Stimulated activated CD4-positive, alpha-beta T cell treated with anti-CD3 and anti-CD28 coated beads, Interleukin-1b, Interleukin-23, amount 100 ng/mL, for 4 hours (primary cell): ENCODE measurements at regions not wholly inside any gene's neighbourhood (a gene's known extent, or its start where the extent isn't known, plus 50 kb on each side); places are given as distances from the start of the nearest gene placed in this dataset.
"Not testable (repeated sequence)": the region's sequence is repeated elsewhere in the genome, so short reads cannot be mapped to it uniquely, and the experiment has no call there.

Source experiments
- DNase-seq, 2 donors: peaks; one replicate each; pipeline ENCODE4 v3.0.0-alpha.2; 2020; ENCODE audit warnings: low read depth in 2 of 2

DNA sequence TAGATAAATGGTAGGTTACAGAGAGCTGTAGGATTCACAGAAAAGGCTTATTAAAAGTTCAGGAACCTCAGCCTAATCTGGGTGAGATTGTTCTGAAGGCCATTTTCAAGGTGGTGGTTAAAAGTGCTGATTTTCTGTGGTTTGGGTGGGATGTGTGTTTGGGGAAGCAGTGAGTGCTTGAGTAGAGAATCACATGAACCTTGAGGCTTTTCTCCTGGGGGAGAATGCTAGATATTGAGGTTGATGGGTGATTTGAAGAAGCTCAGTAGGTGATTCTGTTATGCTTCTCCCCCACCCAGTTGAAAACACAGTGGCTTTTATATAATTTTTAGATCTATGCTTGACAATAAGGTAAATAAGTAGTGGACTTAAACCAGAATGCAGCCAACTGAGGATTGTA is 420.9 kb downstream of the PCNX1 start:
- no peak for DNase-seq

DNA sequence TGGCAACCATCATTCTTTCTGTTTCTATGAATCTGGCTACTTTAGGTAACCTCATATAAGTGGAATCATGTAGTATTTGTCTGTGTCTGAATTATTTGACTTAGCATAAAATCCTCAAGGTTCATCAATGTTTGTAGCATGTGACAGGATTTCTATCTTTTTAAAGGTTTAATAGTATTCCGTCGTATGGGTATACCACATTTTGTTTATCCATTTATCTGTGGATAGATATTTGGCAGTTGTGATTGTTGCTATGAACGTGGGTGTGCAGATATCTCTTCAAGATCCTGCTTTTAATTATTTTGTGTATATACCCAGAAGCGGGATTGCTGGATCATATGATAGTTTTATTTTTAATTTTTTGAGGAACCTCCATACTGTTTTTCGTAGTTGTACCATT is 421.7 kb downstream of the PCNX1 start:
- DNase-seq = no peak

DNA sequence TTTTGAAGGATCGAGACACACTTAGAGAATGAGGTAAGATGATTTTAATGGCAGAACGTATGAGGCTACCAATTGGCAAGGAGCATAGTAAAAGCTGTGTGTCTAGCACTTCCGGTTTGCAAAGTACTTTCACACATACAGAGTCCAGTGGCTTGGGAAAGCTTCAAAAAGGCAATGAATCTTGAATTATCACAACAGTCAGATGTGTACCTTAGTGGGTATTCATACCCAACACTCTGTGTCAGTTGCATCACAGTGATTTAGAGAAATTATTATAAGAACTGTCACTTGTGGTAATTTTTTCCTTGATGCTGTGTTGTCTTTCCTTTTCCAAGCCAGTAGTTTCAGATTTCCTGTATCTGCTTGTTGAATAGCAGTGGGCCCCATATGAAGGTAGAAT is 424.1 kb downstream of the PCNX1 start:
- DNase-seq = no peak

DNA sequence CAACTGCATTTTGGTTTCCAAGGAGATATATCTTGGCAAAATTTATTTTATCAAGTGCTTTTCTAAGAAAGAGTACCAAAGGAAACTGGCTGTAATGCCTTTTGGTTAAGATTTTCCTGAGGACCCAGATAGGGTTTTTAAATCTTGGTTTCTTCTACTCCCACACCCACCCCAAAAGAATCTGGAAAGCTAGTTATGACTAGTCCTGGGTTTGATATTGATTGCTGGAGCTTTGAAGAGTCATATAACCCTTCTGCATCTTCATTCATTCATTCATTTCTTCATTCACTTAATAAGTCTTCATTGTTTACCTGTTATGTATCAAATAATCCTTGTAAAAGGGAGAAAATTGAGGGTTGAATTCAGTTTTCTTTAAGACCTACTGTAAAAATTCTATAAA is 425.2 kb downstream of the PCNX1 start:
- no peak for DNase-seq

DNA sequence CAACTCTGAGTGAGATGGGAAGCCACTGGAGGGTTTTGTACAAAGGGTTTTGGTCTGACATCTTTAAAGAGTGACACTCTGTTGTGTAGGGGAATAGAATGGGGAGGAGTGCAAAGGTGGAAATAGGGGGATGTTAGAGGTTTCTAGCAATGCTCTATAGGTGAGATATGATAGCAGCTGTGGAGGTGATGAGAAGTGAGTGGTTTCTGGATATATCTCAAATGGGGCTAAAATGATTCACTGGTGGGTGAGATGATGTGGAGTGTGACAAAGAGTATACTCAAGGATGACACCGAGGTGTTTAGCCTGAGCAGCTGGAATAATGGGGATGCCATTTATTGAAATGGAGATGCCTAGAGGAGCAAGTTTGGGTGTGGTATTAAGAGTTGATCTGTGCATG is 426.4 kb downstream of the PCNX1 start:
- DNase-seq = no peak

DNA sequence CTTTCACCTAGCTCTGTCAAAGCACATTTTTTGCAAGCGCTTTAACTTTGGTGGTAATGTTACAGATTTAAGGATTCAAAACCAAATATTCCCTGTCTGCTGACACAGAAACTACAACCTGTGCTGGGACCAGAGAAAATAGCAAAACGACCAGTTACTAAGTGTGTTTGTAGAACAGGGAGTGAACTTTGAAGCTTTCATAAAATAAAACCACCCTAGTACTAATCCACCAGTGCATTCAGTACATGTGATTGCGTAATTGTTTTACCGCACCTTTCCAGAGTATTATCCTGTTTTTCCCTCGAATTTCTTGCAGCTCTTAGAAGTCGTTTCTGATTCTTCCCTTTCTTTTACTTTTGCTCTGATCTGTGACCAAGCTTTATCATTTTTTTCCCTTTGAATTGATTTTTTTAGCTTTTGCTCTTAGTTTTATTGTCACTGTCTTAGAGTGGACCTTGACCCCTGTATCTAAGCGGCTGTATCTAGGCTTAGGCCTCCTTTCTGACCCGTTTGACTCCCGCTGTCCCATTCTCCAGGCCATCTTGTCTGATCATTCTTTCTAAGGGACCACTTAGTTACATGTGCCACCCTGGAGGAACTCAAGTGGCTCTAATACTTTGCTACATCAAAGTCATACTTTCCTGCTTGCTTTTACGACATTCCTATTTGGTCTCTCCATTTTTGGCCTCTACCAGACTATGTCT is 429.4 kb downstream of the PCNX1 start:
- no peak for DNase-seq

DNA sequence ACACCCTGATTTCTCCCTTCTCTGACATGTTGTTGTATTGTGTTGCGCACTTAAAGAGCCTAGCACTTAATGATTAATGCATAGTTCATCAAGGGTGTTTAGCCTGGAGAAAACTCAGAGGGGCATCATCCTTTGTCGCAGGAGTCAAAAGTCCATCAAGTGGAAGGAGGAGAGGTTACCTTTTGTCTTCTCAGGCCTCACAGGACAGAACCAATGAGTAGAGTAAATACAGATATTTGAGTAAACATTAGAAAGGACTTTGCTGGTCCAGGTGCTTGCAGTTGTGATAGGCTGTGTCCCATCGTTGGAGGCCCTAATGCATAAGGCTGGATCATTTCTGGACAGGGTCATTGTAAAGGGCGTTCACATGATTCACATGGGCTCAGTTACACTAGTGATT is 430.9 kb downstream of the PCNX1 start:
- no peak for DNase-seq

DNA sequence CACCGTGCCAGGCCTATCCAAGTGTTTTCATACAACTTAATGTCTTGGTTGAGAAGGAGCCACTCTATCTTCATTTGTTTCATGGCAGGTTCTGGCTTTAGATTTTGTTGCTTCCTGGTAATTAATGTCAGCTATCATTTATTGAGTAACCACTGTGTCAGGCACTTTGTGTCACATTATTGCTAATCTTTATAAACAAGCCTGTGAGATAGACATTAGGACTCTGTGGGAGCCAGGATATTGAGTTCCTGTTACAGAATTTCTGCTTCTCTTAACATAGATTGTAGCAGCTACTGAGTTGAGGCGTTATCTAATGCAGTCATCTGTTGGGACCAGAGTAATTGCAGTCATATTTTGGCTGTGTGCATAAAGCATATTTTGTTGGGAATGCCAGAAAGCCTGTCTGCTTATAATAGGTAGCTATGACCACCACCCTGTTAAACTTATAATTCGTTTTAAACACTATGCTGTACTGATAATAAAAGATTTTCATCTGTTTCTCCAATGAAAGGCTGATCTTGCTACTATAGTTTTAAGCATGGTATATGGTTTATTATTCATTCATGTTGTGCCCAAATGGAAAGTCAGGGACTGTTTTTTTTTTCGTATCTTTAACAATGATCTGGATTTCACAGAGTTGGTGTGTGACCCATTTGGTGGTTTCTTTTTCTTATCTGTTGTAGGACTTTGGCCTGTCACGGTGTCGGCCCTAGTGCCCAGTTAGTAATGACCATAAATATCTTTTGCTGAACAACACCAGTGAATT is 432.6 kb downstream of the PCNX1 start:
- no peak for DNase-seq

DNA sequence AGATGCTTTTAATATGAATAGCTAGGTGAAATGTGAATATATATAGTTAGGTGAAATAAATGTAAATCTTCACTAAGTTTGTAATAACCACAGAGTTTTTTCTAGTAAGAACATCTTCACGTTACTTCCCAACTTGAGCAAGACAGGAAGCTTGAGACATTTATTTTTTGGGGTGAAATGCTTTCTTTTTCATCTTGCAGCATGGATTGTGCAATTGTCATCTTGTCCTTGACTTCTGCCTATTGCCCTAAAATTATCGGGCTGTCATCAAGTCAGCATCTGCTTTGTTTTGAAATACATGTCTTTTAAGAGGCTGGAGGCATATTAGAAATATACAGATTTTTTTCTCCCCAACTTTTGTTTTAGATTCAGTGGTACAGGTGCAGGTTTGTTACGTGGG is 433.9 kb downstream of the PCNX1 start:
- no peak for DNase-seq

DNA sequence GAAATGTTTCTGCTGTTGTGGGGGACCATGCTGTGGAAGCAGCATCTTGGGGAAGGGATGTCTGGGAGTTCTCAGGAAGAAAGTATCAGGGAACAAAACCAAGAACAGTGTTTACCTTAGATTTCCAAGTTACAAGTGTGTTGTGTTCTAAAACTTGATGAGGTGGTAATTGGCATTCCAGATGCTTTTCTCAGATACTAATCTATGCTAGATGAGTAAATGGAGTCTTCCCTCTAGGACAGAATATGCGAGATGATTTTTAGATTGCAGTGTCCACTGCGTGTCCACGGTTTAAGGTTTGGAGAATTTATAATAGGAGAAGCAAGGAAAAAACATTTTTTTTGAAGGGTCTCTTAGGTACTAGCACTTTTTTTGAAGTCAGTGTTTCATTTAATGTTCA is 436.5 kb downstream of the PCNX1 start:
- DNase-seq = no peak

DNA sequence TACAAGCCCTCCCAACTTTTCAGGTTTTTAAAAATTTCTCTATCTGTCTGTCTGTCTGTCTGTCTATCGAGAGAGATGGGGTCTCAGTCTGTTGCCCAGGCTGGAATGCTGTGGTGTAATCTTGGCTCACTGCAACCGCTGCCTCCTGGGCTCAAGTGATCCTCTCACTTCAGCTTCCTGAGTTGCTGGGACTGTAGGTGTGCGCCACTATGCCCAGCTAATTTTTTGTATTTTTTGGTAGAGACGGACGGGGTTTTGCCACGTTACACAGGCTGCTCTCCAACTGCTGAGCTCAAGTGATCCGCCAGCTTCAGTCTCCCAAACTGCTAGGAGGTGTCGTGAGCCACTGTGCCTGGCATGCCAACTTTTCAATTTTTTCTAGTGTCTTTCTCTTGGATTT is 437.2 kb downstream of the PCNX1 start:
- no peak for DNase-seq

DNA sequence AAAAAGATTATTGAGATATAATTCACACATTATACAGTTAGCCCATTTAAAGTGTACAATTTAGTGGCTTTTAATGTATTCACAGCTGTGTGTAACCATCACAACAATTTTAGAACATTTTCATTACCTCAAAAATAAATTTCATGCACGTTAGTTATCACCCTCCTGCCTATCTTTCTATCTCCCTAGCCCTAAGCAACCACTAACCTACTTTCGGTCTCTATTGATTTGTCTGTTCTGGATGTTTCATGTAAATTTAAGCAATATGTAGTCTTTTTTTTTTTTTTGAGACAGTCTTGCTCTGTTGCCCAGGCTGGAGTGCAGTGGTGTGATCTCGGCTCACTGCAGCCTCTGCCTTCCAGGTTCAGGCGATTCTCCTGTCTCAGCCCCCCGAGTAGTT is 439.4 kb downstream of the PCNX1 start:
- DNase-seq = no peak

DNA sequence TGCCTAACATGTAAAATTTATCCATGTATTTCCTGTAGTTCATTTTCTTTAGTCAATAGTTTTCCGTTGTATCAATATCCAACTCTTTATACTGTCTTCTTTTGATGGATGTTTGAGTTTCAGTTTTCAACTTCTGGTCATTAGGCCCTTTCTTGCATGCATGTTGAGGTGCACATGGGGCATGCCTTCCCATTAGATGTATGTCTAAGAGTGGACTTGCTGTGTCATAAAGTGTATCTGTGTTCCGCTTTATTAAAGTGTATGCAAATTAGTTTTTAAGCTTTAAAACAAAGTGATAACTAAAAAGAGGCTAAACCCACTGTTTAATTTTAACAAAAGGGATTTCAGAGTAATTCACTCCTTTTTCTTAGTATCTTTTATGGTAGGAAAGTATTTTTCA is 441.1 kb downstream of the PCNX1 start:
- DNase-seq = no peak

DNA sequence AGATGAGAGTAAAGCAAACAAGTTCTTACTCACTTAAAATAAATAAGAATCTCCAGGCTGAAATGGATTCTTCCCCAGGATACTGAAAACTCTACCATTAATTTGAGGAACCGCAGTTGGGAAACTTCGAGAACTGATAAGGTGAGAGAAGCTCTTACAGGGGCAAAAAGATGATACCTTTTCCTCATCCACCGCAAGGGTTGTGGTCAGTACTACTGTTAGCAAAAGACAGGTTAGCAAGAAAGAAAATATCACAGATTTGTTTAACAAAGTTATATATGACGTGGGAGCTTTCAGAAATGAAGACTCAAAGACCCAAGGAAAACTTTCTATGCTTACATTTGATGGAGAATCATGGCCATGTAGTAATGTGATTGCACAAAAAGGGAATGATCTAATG is 441.6 kb downstream of the PCNX1 start:
- DNase-seq = no peak

DNA sequence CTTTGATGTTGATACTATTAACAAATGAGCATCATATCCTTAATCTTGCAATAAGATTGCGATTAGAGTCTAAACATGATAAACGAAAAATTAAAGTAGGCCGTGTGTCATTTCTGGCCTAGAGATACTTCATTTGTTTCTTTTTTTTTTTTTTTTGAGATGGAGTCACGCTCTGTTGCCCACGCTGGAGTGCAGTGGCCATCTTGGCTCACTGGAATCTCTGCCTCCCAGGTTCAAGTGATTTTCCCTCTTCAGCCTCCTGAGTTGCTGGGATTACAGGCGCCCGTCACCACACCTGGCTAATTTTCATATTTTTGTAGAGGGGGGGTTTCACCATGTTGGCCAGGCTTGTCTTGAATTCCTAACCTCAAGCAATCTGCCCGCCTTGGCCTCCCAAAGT is 446.9 kb downstream of the PCNX1 start:
- DNase-seq = no peak

DNA sequence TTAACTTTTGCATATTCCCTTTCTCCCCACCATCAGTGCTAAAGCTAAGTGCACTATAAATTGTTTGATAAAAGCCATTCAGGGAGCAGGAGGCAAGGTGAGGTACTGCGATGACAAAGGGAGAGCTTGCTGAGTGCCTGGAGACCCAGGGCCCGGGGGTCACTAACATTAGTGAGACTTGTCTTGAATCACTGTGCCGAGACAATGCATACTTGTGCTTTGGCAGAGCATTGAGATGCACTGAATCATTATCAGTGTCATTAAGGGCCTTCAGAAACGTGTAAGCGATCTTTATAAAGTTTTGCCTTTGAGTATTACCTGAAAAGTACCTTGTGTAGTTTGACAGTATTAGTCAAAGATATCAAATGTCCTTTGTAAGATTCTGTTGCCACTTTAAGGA is 447.5 kb downstream of the PCNX1 start:
- DNase-seq = no peak

DNA sequence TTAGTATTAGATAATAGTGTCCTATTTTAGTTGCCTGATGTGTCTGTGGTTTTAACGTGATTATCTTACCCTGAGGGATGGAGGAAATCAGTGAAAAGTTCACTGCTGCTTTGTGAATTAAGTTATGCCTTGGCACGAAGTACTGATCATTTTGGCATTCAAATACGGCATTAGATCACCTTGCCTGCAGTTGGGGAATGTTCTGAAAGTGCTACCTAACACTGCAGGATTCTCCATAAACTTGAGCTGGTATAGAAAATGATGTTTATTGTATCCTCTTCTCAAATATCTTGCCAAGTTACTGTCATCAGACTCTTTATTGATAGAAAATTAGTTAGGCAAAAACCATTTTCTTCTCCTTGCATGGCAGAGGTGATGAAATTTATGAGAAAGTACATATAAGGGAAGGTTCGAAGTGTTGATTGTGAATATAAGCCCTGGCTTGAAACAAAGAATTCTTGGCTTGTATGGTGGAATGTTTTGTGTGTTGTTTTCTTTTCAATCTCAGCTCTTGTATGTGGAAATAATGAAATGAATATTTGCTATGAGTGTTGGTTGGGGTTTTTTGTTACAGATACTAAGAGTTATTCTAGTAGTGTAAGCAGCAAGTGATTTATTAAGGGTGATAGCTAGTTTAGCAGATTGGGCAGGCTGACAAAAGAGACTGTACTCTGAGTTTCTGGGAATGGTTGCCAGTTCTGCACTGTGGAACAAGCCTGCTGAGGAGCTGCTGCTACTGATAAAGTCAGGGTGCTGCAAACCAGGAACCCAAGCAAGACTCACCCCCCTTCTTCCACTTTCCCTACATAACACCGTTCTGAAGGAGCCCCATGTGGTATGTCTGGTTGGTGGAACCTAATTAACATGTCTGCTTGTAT is 448.3 kb downstream of the PCNX1 start:
- no peak for DNase-seq

DNA sequence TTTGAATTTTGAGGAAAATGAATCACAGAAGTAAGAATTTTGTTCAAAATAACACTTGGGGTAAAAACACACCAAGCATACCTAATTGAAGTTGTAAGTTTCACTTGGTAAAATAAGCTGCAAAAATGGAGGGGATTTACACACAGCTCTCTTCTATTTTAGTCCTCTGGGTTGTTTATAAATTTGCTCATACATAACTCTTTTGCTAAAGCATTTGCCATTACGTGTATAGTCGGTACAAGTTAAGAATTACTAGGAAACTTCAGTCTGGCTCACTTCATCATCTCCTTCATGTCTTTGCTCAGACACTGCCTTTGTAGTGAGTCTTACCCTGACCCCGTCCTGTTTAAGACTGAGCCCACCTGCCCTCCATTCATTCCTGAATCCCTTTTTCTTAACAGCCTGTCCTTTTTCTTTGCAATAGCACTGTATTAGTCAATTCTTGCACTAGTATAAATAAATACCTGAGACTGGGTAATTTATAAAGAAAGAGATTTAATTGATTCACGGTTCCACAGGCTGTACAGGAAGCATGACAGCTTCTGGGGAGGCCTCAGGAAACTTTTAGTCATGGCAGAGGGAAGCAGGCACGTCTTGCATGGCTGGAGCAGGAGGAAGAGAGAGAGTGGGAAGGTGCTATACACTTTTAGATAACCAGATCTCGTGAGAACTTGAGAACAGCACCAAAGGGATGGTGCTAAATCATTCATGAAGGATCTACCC is 451.1 kb downstream of the PCNX1 start:
- no peak for DNase-seq

DNA sequence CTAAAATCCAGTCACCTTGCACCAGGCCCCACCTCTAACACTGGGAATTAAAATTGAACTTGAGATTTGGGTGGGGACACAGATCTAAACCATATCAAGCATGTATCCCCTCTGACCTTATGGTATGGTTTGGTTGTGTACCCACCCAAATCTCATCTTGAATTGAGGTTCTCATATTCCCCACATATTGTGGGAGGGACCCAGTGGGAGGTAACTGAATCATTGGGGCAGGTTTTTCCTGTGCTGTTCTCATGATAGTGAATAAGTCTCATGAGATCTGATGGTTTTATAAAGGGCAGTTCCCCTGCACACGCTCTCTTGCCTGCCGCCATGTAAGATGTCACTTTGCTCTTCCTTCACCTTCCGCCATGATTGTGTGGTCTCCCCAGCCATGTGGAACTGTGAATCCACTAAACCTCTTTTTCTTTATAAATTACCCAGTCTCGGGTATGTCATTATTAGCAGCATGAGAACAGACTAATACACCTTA is 451.7 kb downstream of the PCNX1 start:
- DNase-seq = not testable (repeated sequence)

DNA sequence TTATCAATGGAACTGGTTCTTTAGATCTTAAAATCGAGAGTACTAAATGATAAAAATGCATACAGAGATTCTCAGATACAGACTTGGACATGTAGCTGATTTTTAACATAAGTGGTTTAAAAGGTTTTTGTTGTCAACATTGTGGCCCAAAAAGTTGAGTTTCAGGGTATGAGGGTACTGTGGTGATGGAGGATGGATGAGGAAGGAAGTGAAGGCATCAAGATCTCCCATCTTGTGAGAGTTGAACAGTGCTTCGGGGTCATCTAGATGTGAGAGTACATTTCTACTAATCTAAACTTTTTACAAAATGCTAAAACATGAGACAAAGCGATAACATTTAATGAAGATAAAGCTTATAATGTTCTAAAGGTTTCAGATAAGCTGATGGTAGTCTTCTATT is 452.6 kb downstream of the PCNX1 start:
- DNase-seq = no peak

DNA sequence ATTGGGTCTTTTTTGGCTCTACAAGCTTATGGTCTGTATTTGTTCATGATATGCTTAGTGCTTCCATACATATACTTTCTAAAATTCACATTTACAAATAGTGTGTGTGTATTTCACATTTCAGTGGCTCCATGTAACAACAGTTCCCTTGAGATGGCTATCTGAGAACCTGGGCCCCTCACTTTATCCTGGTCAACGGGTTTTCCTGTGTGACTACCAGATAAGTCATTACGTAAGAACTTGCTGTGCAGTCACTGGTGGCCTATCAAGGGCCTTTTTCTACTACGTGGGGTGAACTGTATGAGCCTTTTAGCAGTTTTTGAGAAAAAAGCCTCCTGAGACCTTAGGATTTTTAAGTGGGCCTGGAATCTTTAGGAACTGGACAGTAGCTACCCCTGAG is 454.1 kb downstream of the PCNX1 start:
- DNase-seq = no peak

DNA sequence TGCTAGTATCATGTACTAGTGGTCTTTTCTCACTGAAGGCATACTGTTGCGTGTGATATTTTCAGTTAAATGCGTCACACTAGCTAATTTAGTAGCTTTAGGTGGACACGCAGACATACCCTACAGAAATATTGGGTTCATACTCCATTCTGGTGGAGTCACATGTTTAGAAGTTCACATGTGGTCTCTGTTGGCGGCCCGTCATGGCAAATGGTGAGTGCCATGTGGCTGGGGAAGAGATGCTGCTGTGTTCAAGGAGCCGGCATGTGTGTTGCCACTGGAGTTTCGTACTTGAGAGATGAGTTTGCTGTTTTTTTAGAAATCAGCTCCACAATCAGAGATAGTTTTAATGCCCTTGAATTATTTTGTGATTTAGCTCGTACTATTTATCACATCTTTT is 454.6 kb downstream of the PCNX1 start:
- no peak for DNase-seq
